ENCODE measurements at regions not wholly inside any gene's neighbourhood (a gene's known extent, or its start where the extent isn't known, plus 50 kb on each side); places are given as distances from the start of the nearest gene placed in this dataset.

DNA sequence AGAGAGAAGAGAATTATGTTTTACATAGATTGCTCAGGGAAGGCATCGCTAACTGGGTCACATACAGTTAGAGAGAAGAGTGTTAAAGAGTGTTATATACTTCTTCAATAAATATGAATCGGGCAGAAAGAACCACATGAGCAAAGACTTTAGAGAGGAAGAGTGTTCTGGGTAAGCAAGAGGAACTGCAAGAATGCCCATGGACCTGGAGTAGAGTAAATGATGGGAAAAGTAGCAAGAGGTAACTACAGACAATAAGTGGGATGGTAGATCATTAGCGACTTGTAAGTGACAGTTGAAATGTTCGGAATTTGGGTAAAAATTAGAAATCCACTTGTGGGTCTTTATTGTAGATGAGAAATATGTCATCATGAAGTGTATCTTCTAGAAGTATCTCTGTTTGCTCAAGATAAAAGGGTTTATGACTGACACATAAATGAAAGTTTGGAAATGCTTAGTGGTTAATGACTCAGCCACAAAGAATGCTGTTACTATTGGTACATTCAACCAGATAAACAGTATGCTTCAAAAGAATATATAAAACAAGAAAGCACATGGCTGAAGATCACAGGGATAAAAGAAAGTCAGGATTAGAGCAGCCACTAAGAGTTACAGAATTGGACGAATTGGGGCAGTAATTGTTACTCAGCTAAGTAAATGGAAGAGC lies 229.3 kb downstream of the CASP12 start:
- no peak for ATAC-seq (replicated peaks)

GRCh38 chr11:104666624-104667023 lies 231.6 kb downstream of the CASP12 start:
- no peak overlapping the region for H3K27ac Mint-ChIP-seq
- H3K9me3 Mint-ChIP-seq: no peaks in the 10 kb centered on the region
- peaks cover 7 to 8% of the 10 kb centered on the region in 2 donors for H3K27me3 Mint-ChIP-seq
- H3K4me1 Mint-ChIP-seq: no peaks in the 10 kb centered on the region
- H3K36me3 Mint-ChIP-seq: no peaks in the 10 kb centered on the region
- H3K4me3 Mint-ChIP-seq: no peak overlapping the region
- DNase-seq (no peak), ATAC-seq (replicated peaks) (no peak)

More for the DNA sequence above, 229.3 kb downstream of the CASP12 start:
- Mint-ChIP-seq H3K4me1 (no peaks in the 10 kb centered on the region), H3K36me3 (no peaks in the 10 kb centered on the region), H3K9me3 (no peaks in the 10 kb centered on the region), H3K27me3 (peaks cover 8 to 12% of the 10 kb centered on the region in 2 donors), H3K27ac (no peak overlapping the region), H3K4me3 (no peak overlapping the region)
- no peak for DNase-seq

- H3K9me3 Mint-ChIP-seq: no peaks in the 10 kb centered on the region
- no peaks in the 10 kb centered on the region for H3K36me3 Mint-ChIP-seq
- no peaks in the 10 kb centered on the region for H3K4me1 Mint-ChIP-seq
- peaks cover 0 to 4% of the 10 kb centered on the region in 2 donors for H3K27me3 Mint-ChIP-seq
- DNase-seq: no peak
- no peak for ATAC-seq (replicated peaks)
- no peak overlapping the region for H3K4me3 Mint-ChIP-seq
- H3K27ac Mint-ChIP-seq: no peak overlapping the region
Observed at GRCh38 chr11:104665641-104666040, 232.6 kb downstream of the CASP12 start.

DNA sequence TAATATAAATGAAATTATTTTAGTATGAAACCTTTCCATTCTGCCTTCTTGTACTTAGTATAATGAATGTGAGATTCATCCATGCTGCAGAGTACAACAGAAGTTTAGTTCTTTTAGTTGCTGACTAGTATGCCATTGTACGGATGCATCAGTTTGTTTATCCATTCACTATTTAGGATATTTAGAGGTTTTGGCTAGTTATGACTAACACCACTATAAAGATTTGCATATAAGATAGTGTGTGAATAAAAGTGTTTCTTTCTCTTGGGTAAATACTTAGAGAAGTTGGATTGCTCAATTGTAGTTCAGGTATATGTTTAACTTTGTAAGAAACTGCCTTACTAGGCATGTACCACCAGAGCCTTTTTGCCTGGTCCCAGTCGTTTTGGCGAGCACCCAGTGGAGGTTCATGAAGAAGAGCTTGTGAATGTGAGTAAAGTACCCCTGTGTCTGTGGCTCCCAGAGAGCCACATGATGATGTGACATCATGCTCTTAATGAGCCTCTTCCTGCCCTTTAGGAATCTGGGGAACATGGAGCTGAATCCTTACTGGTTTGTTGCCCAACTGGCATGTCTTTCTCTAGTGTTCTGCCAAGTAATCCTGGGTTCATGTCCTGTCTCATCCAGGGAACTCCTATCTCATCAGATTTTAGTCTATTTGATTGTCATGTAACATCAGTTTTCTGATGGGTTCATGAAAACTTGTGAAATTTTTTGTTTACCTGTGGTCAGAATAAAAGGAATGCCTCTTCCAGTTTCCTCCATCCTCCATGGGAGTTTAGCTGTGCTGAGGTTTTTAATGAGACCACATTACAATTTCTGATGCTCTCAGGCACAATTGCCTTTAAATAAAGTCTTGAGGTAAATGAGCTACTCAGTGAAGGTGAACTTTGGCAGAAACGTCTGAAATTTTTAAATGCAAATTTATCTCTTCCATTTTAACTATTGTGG lies 234.8 kb downstream of the CASP12 start:
- H3K36me3 Mint-ChIP-seq: no peaks in the 10 kb centered on the region
- H3K4me1 Mint-ChIP-seq: no peaks in the 10 kb centered on the region
- H3K9me3 Mint-ChIP-seq: no peaks in the 10 kb centered on the region
- ATAC-seq (replicated peaks) (no peak), DNase-seq (no peak)
- H3K27ac Mint-ChIP-seq: no peak overlapping the region
- no peak overlapping the region for H3K4me3 Mint-ChIP-seq
- H3K27me3 Mint-ChIP-seq: peaks cover 0 to 4% of the 10 kb centered on the region in 2 donors

DNA sequence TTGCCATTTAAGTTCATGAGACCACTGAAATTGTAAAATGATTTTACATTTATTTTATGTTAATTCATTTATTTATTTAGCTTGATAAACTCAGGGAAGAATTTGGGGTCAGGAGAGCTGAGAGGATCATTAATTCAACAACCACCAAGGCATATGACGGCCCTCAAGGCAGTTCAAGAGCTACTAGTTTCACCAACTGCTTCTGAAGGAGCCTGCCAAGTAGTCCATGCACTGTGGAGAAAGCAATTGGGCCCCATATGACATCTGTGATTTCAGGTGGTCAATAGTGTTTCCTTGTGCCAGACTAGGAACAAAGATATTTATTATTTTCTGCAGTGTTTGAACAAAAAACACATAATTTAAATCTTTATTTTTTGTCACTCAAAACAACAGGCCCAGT lies 236.4 kb downstream of the CASP12 start:
- Mint-ChIP-seq H3K4me1 (no peaks in the 10 kb centered on the region), H3K27me3 (peaks cover 0 to 4% of the 10 kb centered on the region in 2 donors), H3K9me3 (no peaks in the 10 kb centered on the region), H3K27ac (no peak overlapping the region), H3K4me3 (no peak overlapping the region), H3K36me3 (no peaks in the 10 kb centered on the region)
- DNase-seq: no peak
- ATAC-seq (replicated peaks): no peak

DNA sequence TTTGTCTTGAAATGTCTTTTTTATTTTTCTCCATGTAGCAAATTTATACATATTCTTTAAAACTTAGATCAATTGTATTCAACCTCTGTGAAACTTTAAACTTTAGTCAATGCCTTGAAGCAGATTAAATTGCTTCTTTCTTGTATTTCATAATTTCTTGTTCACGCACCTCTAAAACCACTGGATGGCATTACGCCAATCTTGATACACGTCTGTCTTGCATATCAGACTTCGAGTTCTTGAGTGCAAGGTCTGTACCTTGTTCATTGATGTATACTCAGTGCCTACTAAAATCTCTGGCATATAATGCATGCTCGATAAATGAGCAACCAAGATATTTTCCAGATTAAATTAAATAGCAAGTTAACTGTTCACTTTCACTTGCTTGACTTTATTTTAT lies 236.8 kb downstream of the CASP12 start:
- ATAC-seq (replicated peaks): no peak
- no peaks in the 10 kb centered on the region for H3K36me3 Mint-ChIP-seq
- H3K27ac Mint-ChIP-seq: no peak overlapping the region

GRCh38 chr11:104658177-104658576 lies 240.1 kb downstream of the CASP12 start:
- Mint-ChIP-seq H3K27me3 (peaks cover 0 to 5% of the 10 kb centered on the region in 2 donors), H3K27ac (no peak overlapping the region)

More for the DNA sequence above, 236.8 kb downstream of the CASP12 start:
- DNase-seq: no peak
- Mint-ChIP-seq H3K4me3 (no peak overlapping the region), H3K9me3 (no peaks in the 10 kb centered on the region), H3K4me1 (no peaks in the 10 kb centered on the region), H3K27me3 (peaks cover 0 to 4% of the 10 kb centered on the region in 2 donors)

GRCh38 chr11:104657083-104657482 lies 241.2 kb downstream of the CASP12 start:
- Mint-ChIP-seq H3K4me3 (no peak overlapping the region), H3K4me1 (peaks cover 0 to 3% of the 10 kb centered on the region in 2 donors), H3K27me3 (peaks cover 0 to 5% of the 10 kb centered on the region in 2 donors), H3K9me3 (no peaks in the 10 kb centered on the region), H3K36me3 (no peaks in the 10 kb centered on the region), H3K27ac (no peak overlapping the region)
- ATAC-seq (replicated peaks): no peak
- DNase-seq: no peak

More at GRCh38 chr11:104658177-104658576, 240.1 kb downstream of the CASP12 start:
- Mint-ChIP-seq H3K9me3 (no peaks in the 10 kb centered on the region), H3K4me1 (no peaks in the 10 kb centered on the region), H3K4me3 (no peak overlapping the region), H3K36me3 (no peaks in the 10 kb centered on the region)
- ATAC-seq (replicated peaks) (no peak), DNase-seq (no peak)

DNA sequence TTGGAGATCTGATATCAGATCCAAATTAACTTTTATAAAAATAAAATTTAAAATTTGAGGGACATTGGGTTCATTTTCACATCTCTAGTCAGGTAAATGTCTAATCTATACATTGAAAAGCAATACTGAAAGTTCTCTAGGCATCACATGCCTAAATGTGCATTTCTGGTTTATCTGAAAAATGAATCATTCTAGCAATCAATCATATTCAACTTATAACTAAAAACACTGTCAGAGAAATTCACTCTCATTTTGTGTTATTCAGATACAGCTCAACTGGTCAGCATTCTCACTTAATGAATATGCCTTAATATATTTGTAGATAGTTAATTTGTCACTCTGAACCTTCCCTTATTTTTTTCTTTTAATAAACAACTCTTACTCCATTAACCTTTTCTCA lies 243.2 kb downstream of the CASP12 start:
- Mint-ChIP-seq H3K4me3 (no peak overlapping the region), H3K27ac (no peak overlapping the region), H3K9me3 (peaks cover 4 to 6% of the 10 kb centered on the region in 2 donors), H3K4me1 (peaks cover 0 to 3% of the 10 kb centered on the region in 2 donors), H3K36me3 (no peaks in the 10 kb centered on the region), H3K27me3 (peaks cover 0 to 5% of the 10 kb centered on the region in 2 donors)
- no peak for ATAC-seq (replicated peaks)
- DNase-seq: no peak

GRCh38 chr11:104654181-104654813 lies 244.0 kb downstream of the CASP12 start:
- Mint-ChIP-seq H3K27me3 (peaks cover 0 to 5% of the 10 kb centered on the region in 2 donors), H3K4me1 (peaks cover 0 to 3% of the 10 kb centered on the region in 2 donors), H3K4me3 (no peak overlapping the region), H3K27ac (no peak overlapping the region), H3K36me3 (no peaks in the 10 kb centered on the region), H3K9me3 (peaks cover 7 to 10% of the 10 kb centered on the region in 2 donors)
- no peak for ATAC-seq (replicated peaks)
- no peak for DNase-seq

DNA sequence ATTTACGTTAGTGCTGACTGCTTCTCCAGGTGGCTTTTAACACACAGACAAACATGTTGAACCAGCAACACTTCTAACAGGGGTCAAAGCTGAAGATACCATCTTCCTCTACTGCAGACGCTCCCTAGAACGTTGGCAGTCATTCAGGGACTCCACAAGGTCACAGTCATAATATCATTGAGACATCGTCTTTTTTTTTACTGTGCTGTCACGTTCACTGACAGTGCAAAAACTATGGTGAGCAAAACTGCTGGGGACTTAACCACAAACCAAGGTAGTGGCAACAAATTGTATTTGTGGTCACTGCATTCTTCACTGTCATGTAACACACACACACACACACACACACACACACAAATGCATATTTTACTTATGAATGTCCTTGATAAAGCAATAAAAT lies 244.9 kb downstream of the CASP12 start:
- DNase-seq: no peak
- Mint-ChIP-seq H3K27ac (no peak overlapping the region), H3K4me1 (peaks cover 0 to 3% of the 10 kb centered on the region in 2 donors), H3K4me3 (no peak overlapping the region), H3K27me3 (peaks cover 0 to 5% of the 10 kb centered on the region in 2 donors), H3K36me3 (no peaks in the 10 kb centered on the region), H3K9me3 (peaks cover 7 to 10% of the 10 kb centered on the region in 2 donors)
- ATAC-seq (replicated peaks): no peak

DNA sequence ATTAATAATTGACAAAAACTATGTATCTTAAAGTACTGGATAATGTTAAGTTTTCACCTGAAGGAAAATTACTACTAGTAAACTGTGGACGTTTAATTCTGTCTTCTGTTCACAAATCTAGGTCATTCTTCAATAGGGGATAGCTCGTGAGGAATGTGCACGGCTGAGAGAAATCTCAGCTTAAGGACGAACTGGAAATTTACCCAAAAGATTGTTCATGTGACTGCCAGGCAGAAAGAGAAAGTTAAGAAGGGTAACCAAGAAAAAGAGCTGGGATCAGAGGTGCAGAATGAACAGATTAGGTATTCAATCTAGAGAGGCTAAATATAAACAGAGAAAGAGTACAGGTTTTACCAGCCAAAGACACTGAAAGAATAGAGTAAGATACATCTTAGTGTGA lies 245.3 kb downstream of the CASP12 start:
- H3K27ac Mint-ChIP-seq: no peak overlapping the region
- ATAC-seq (replicated peaks) (no peak), DNase-seq (no peak)
- H3K36me3 Mint-ChIP-seq: no peaks in the 10 kb centered on the region
- H3K27me3 Mint-ChIP-seq: peaks cover 0 to 5% of the 10 kb centered on the region in 2 donors
- peaks cover 7 to 10% of the 10 kb centered on the region in 2 donors for H3K9me3 Mint-ChIP-seq
- peaks cover 0 to 3% of the 10 kb centered on the region in 2 donors for H3K4me1 Mint-ChIP-seq
- no peak overlapping the region for H3K4me3 Mint-ChIP-seq

DNA sequence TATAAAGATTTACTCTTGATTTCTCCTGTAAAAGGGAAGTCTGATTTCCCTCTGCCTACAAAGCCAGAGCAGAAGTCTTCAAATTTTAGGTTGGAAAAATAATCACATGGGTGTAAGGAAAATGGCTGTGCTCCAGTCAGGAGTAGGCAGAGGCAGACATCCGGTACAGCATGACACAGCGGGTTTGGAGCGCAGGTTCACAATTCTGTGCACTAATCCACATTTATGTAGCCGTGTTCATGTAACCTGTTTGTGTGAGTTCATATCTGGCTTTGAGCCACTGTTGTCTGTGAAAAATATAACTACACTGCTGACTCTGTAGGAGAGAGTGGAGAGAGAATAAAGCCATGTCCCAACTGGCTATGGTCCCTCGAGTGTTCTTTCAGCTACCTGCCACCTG lies 248.0 kb downstream of the CASP12 start:
- Mint-ChIP-seq H3K27me3 (peaks cover 0 to 5% of the 10 kb centered on the region in 2 donors), H3K9me3 (peaks cover 7 to 10% of the 10 kb centered on the region in 2 donors), H3K36me3 (no peaks in the 10 kb centered on the region), H3K27ac (no peak overlapping the region), H3K4me1 (peaks cover 0 to 3% of the 10 kb centered on the region in 2 donors), H3K4me3 (no peak overlapping the region)
- no peak for ATAC-seq (replicated peaks)
- DNase-seq: no peak

DNA sequence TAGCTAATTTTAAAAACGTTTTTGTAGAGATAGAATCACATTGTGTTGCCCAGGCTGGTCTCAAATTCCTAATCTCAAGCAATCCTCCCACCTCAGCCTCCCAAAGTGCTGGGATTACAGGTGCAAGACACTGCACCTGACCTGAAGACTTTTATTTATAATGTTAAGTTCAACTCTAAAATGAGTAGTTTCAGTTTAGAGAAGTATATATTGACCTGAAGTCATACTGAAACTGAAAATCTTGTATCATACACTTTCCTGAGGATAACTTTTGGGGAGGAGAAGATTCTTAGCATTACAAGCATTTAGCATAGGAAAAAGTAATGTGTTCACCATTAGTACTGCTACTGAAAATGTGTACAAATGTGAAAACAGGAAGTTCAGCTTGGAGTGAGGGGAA lies 249.3 kb downstream of the CASP12 start:
- no peak overlapping the region for H3K27ac Mint-ChIP-seq
- H3K27me3 Mint-ChIP-seq: no peaks in the 10 kb centered on the region
- H3K9me3 Mint-ChIP-seq: peaks cover 7 to 10% of the 10 kb centered on the region in 2 donors
- ATAC-seq (replicated peaks): peak in 1 of 2 donors; percentile 34
- no peaks in the 10 kb centered on the region for H3K36me3 Mint-ChIP-seq
- no peak overlapping the region for H3K4me3 Mint-ChIP-seq
- H3K4me1 Mint-ChIP-seq: peaks cover 0 to 3% of the 10 kb centered on the region in 2 donors
- DNase-seq: no peak

All from stimulated activated naive B cell treated with anti-CD40 and anti-IgM and Interleukin-4, amounts not matched to agents 10 μg/mL and 1 μg/mL and 100 μg/mL, for 72 hours (primary cell).